ENCODE measurements at regions not wholly inside any gene's neighbourhood (a gene's known extent, or its start where the extent isn't known, plus 50 kb on each side); places are given as distances from the start of the nearest gene placed in this dataset.

GRCh38 chr13:64688893-64689677 is 2541.1 kb downstream of the PCDH9 start:
- TF ChIP-seq, protein P1, sequence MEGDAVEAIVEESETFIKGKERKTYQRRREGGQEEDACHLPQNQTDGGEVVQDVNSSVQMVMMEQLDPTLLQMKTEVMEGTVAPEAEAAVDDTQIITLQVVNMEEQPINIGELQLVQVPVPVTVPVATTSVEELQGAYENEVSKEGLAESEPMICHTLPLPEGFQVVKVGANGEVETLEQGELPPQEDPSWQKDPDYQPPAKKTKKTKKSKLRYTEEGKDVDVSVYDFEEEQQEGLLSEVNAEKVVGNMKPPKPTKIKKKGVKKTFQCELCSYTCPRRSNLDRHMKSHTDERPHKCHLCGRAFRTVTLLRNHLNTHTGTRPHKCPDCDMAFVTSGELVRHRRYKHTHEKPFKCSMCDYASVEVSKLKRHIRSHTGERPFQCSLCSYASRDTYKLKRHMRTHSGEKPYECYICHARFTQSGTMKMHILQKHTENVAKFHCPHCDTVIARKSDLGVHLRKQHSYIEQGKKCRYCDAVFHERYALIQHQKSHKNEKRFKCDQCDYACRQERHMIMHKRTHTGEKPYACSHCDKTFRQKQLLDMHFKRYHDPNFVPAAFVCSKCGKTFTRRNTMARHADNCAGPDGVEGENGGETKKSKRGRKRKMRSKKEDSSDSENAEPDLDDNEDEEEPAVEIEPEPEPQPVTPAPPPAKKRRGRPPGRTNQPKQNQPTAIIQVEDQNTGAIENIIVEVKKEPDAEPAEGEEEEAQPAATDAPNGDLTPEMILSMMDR (conservative IDR thresholded peaks at IDR 0.05; ENCODE audit: low read depth in 2 of 2), result no peak
- TF ChIP-seq JUNB (IDR thresholded peaks at IDR 0.05; ENCODE audit: unreplicated experiment) (no peak), EZH2phosphoT487 (IDR thresholded peaks at IDR 0.05; ENCODE audit: unreplicated experiment) (no peak), CREB1 (CRISPR knock-in tag; IDR thresholded peaks at IDR 0.05; ENCODE audit: low read depth) (no peak), POLR2AphosphoS5 (IDR thresholded peaks at IDR 0.05; ENCODE audit: low read depth) (no peak), EZH2 (IDR thresholded peaks at IDR 0.05; ENCODE audit: low read depth, unreplicated experiment) (no peak), ZNF114 (CRISPR knock-in tag; IDR thresholded peaks at IDR 0.05) (no peak), STAT1 (IDR thresholded peaks at IDR 0.05; ENCODE audit: unreplicated experiment) (no peak), ZNF331 (CRISPR knock-in tag; IDR thresholded peaks at IDR 0.05; ENCODE audit: low read depth) (no peak)
- TF ChIP-seq, protein P2, sequence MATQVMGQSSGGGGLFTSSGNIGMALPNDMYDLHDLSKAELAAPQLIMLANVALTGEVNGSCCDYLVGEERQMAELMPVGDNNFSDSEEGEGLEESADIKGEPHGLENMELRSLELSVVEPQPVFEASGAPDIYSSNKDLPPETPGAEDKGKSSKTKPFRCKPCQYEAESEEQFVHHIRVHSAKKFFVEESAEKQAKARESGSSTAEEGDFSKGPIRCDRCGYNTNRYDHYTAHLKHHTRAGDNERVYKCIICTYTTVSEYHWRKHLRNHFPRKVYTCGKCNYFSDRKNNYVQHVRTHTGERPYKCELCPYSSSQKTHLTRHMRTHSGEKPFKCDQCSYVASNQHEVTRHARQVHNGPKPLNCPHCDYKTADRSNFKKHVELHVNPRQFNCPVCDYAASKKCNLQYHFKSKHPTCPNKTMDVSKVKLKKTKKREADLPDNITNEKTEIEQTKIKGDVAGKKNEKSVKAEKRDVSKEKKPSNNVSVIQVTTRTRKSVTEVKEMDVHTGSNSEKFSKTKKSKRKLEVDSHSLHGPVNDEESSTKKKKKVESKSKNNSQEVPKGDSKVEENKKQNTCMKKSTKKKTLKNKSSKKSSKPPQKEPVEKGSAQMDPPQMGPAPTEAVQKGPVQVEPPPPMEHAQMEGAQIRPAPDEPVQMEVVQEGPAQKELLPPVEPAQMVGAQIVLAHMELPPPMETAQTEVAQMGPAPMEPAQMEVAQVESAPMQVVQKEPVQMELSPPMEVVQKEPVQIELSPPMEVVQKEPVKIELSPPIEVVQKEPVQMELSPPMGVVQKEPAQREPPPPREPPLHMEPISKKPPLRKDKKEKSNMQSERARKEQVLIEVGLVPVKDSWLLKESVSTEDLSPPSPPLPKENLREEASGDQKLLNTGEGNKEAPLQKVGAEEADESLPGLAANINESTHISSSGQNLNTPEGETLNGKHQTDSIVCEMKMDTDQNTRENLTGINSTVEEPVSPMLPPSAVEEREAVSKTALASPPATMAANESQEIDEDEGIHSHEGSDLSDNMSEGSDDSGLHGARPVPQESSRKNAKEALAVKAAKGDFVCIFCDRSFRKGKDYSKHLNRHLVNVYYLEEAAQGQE (IDR thresholded peaks at IDR 0.05; ENCODE audit: unreplicated experiment), result no peak
- TF ChIP-seq, protein P3, sequence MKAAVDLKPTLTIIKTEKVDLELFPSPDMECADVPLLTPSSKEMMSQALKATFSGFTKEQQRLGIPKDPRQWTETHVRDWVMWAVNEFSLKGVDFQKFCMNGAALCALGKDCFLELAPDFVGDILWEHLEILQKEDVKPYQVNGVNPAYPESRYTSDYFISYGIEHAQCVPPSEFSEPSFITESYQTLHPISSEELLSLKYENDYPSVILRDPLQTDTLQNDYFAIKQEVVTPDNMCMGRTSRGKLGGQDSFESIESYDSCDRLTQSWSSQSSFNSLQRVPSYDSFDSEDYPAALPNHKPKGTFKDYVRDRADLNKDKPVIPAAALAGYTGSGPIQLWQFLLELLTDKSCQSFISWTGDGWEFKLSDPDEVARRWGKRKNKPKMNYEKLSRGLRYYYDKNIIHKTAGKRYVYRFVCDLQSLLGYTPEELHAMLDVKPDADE (IDR thresholded peaks at IDR 0.05), result no peak

Data from GM23338 (cell line).